ENCODE measurements at regions not wholly inside any gene's neighbourhood (a gene's known extent, or its start where the extent isn't known, plus 50 kb on each side); places are given as distances from the start of the nearest gene placed in this dataset.

DNA sequence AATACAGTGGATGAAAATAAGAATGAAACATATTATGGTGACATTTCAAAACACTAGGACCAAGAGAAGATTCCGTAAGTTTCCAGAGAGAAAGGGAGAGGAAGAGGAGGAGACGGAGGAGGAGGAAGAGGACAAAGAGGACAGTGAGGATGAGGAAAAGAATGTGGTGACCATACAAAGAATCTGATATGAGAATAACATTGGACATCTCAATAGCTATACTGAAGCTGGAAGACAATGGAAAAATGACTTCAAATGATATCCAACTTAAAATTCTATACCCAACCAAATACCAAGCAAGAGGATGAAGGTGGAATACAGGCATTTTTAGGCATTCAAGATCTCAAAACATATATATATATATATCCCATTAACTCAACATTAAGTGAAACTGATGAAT, 173.4 kb downstream of the PAWR start:
- Histone ChIP-seq H3K4me1 (ENCODE audit: control insufficient read depth in 1 of 2, insufficient read depth in 2 of 2, low read depth in 1 of 2, low read length in 1 of 2) (no peaks in the 10 kb centered on the region), H3K27ac (ENCODE audit: low read depth in 2 of 2, low read length in 1 of 2) (no peak overlapping the region), H3K36me3 (replicated peaks in 1 of 2; ENCODE audit: control insufficient read depth in 1 of 2, insufficient read depth in 2 of 2, low read length in 1 of 2) (no peaks in the 10 kb centered on the region), H3K9me2 (no peaks in the 10 kb centered on the region), H3F3A (replicated peaks; ENCODE audit: insufficient read depth) (no peaks in the 10 kb centered on the region), H3K4me3 (ENCODE audit: low read depth in 2 of 2, low read length in 1 of 2) (no peak overlapping the region), H4K20me1 (ENCODE audit: insufficient read depth) (no peaks in the 10 kb centered on the region), H3K4me2 (no peak overlapping the region), H3K27me3 (ENCODE audit: insufficient read depth) (no peaks in the 10 kb centered on the region), H3K9me3 (no peaks in the 10 kb centered on the region), H3K9ac (no peak overlapping the region), H2AFZ (ENCODE audit: low read depth) (no peak overlapping the region), H3K79me2 (ENCODE audit: insufficient read depth) (no peaks in the 10 kb centered on the region)
- TF ChIP-seq, protein P1, sequence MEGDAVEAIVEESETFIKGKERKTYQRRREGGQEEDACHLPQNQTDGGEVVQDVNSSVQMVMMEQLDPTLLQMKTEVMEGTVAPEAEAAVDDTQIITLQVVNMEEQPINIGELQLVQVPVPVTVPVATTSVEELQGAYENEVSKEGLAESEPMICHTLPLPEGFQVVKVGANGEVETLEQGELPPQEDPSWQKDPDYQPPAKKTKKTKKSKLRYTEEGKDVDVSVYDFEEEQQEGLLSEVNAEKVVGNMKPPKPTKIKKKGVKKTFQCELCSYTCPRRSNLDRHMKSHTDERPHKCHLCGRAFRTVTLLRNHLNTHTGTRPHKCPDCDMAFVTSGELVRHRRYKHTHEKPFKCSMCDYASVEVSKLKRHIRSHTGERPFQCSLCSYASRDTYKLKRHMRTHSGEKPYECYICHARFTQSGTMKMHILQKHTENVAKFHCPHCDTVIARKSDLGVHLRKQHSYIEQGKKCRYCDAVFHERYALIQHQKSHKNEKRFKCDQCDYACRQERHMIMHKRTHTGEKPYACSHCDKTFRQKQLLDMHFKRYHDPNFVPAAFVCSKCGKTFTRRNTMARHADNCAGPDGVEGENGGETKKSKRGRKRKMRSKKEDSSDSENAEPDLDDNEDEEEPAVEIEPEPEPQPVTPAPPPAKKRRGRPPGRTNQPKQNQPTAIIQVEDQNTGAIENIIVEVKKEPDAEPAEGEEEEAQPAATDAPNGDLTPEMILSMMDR (IDR thresholded peaks at IDR 0.05) = no peak
- TF ChIP-seq, protein P2, sequence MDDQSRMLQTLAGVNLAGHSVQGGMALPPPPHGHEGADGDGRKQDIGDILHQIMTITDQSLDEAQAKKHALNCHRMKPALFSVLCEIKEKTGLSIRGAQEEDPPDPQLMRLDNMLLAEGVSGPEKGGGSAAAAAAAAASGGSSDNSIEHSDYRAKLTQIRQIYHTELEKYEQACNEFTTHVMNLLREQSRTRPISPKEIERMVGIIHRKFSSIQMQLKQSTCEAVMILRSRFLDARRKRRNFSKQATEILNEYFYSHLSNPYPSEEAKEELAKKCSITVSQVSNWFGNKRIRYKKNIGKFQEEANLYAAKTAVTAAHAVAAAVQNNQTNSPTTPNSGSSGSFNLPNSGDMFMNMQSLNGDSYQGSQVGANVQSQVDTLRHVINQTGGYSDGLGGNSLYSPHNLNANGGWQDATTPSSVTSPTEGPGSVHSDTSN (IDR thresholded peaks at IDR 0.05) = no peak
- TF ChIP-seq YY1 (IDR thresholded peaks at IDR 0.05; ENCODE audit: low read depth) (no peak), SMC3 (IDR thresholded peaks at IDR 0.05; ENCODE audit: low read depth, low read length) (no peak), NRF1 (IDR thresholded peaks at IDR 0.05; ENCODE audit: low read depth, low read length) (no peak), JUND (IDR thresholded peaks at IDR 0.05) (no peak), EZH2phosphoT487 (IDR thresholded peaks at IDR 0.05; ENCODE audit: borderline replicate concordance, low read depth) (no peak), SIN3A (IDR thresholded peaks at IDR 0.05; ENCODE audit: borderline replicate concordance, low read depth, low read length) (no peak), EP300 (IDR thresholded peaks at IDR 0.05; ENCODE audit: borderline replicate concordance in 1 of 2, low read depth in 1 of 2, low read length in 1 of 2) (no peak), RXRA (IDR thresholded peaks at IDR 0.05; ENCODE audit: borderline replicate concordance, low read depth) (no peak), TEAD4 (IDR thresholded peaks at IDR 0.05; ENCODE audit: borderline replicate concordance, insufficient read depth) (no peak), MEF2A (IDR thresholded peaks at IDR 0.05; ENCODE audit: borderline replicate concordance, low read depth) (no peak), POLR2AphosphoS5 (IDR thresholded peaks at IDR 0.05; ENCODE audit: low read depth, low read length) (no peak), RCOR1 (IDR thresholded peaks at IDR 0.05; ENCODE audit: low read length) (no peak), ELF1 (IDR thresholded peaks at IDR 0.05) (no peak), MXI1 (IDR thresholded peaks at IDR 0.05; ENCODE audit: low read depth, low read length) (no peak), GABPA (IDR thresholded peaks at IDR 0.05; ENCODE audit: low read depth) (no peak)
- TF ChIP-seq, protein P3, sequence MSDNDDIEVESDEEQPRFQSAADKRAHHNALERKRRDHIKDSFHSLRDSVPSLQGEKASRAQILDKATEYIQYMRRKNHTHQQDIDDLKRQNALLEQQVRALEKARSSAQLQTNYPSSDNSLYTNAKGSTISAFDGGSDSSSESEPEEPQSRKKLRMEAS (IDR thresholded peaks at IDR 0.05; ENCODE audit: low read depth) = no peak
- ChIA-PET CTCF (no interaction called here), POLR2A (no interaction called here)
- WGBS (ENCODE audit: low lambda C conversion rate) = 89% methylated on average over 2 of the region's 2 CpGs
- no peak for DNase-seq

DNA sequence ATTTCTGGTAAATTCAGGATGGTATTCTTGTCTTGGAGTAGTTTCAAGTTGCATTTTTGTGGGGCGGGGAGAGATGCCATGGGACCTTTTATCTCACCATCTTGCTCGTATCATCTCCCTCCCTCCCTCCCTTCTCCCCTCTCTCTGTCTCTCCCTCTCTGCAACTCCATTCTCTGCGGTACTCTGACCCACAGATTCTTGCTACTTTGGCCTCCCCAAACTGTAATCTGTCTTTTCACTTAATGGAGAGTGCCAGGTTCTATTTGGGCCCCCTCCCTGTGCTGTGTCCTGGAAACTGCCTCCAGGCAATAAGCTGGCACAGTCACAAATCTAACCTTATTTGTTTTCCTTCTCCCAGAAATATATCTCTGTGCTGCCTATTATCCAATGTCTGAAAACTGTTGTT, 175.2 kb downstream of the PAWR start:
- Histone ChIP-seq H4K20me1 (ENCODE audit: insufficient read depth) (no peaks in the 10 kb centered on the region), H2AFZ (ENCODE audit: low read depth) (no peak overlapping the region), H3F3A (replicated peaks; ENCODE audit: insufficient read depth) (no peaks in the 10 kb centered on the region), H3K36me3 (replicated peaks in 1 of 2; ENCODE audit: control insufficient read depth in 1 of 2, insufficient read depth in 2 of 2, low read length in 1 of 2) (no peaks in the 10 kb centered on the region), H3K4me1 (ENCODE audit: control insufficient read depth in 1 of 2, insufficient read depth in 2 of 2, low read depth in 1 of 2, low read length in 1 of 2) (no peaks in the 10 kb centered on the region), H3K79me2 (ENCODE audit: insufficient read depth) (no peaks in the 10 kb centered on the region), H3K9me2 (no peaks in the 10 kb centered on the region), H3K27ac (ENCODE audit: low read depth in 2 of 2, low read length in 1 of 2) (no peak overlapping the region; a peak in 1 of 4 replicates), H3K4me3 (ENCODE audit: low read depth in 2 of 2, low read length in 1 of 2) (no peak overlapping the region), H3K4me2 (no peak overlapping the region), H3K9ac (no peak overlapping the region), H3K9me3 (no peaks in the 10 kb centered on the region), H3K27me3 (ENCODE audit: insufficient read depth) (no peaks in the 10 kb centered on the region)
- DNase-seq = no peak
- ChIA-PET POLR2A (no interaction called here), CTCF (no interaction called here)
- WGBS (ENCODE audit: low lambda C conversion rate) = 19% methylated on average over 3 of the region's 3 CpGs
- TF ChIP-seq NRF1 (IDR thresholded peaks at IDR 0.05; ENCODE audit: low read depth, low read length) (no peak), TEAD4 (IDR thresholded peaks at IDR 0.05; ENCODE audit: borderline replicate concordance, insufficient read depth) (no peak), CHD2 (IDR thresholded peaks at IDR 0.05; ENCODE audit: low read length, partially characterized antibody) (no peak), YY1 (IDR thresholded peaks at IDR 0.05; ENCODE audit: low read depth) (no peak), GATA2 (CRISPR knock-in tag; IDR thresholded peaks at IDR 0.05) (no peak), EZH2phosphoT487 (IDR thresholded peaks at IDR 0.05; ENCODE audit: borderline replicate concordance, low read depth) (no peak), SMC3 (IDR thresholded peaks at IDR 0.05; ENCODE audit: low read depth, low read length) (no peak), RXRA (IDR thresholded peaks at IDR 0.05; ENCODE audit: borderline replicate concordance, low read depth) (no peak), MEF2A (IDR thresholded peaks at IDR 0.05; ENCODE audit: borderline replicate concordance, low read depth) (no peak), FOSL2 (IDR thresholded peaks at IDR 0.05; ENCODE audit: borderline replicate concordance, low read depth) (no peak)
- TF ChIP-seq, protein P4, sequence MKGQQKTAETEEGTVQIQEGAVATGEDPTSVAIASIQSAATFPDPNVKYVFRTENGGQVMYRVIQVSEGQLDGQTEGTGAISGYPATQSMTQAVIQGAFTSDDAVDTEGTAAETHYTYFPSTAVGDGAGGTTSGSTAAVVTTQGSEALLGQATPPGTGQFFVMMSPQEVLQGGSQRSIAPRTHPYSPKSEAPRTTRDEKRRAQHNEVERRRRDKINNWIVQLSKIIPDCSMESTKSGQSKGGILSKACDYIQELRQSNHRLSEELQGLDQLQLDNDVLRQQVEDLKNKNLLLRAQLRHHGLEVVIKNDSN (IDR thresholded peaks at IDR 0.05; ENCODE audit: borderline replicate concordance, low read depth) = no peak
- TF ChIP-seq, protein P5, sequence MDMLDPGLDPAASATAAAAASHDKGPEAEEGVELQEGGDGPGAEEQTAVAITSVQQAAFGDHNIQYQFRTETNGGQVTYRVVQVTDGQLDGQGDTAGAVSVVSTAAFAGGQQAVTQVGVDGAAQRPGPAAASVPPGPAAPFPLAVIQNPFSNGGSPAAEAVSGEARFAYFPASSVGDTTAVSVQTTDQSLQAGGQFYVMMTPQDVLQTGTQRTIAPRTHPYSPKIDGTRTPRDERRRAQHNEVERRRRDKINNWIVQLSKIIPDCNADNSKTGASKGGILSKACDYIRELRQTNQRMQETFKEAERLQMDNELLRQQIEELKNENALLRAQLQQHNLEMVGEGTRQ (IDR thresholded peaks at IDR 0.05; ENCODE audit: borderline replicate concordance, low read depth, low read length) = no peak
- TF ChIP-seq, protein P2 (IDR thresholded peaks at IDR 0.05) = no peak
